ENCODE measurements at regions not wholly inside any gene's neighbourhood (a gene's known extent, or its start where the extent isn't known, plus 50 kb on each side); places are given as distances from the start of the nearest gene placed in this dataset.

DNA sequence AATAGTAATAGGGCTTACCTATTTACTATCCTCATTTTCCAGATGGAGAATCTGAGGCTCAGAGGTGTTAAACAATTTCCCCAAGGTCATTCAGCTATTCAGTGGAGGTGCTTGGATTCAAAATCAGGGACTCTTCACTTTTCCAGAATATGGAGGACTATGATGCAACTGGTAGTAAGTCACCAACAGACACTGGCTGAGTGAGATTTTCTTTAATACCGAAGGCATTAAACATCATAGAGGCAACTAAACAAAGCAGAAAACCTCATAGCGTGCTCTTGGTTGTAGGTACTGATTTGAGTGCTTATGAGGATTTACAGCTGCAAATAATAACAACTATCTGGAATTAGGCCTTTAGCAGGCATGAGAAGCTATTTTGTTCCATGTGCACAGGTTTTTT lies 134.4 kb downstream of the DLEU7 start:
- no peak overlapping the region for H3K4me3 ChIP-seq
- H3K27ac ChIP-seq: no peak overlapping the region
- no peak for DNase-seq
- intact Hi-C loops (cut with DNase I; ENCODE audit: low total_unique reads): no loop called here
- H3K36me3 ChIP-seq: no peaks in the 10 kb centered on the region
- TF ChIP-seq POLR2AphosphoS5 (IDR thresholded peaks at IDR 0.05): no peak
- TF ChIP-seq EP300 (IDR thresholded peaks at IDR 0.05): no peak
- 93 to 100% (median 96%) methylated on average over 2 of the region's 2 CpGs for WGBS, 5 donors
- no peaks in the 10 kb centered on the region for H3K27me3 ChIP-seq
- H3K4me1 ChIP-seq: peaks cover 0 to 19% (median 3%) of the 10 kb centered on the region in 4 donors
- H3K9me3 ChIP-seq: no peaks in the 10 kb centered on the region

DNA sequence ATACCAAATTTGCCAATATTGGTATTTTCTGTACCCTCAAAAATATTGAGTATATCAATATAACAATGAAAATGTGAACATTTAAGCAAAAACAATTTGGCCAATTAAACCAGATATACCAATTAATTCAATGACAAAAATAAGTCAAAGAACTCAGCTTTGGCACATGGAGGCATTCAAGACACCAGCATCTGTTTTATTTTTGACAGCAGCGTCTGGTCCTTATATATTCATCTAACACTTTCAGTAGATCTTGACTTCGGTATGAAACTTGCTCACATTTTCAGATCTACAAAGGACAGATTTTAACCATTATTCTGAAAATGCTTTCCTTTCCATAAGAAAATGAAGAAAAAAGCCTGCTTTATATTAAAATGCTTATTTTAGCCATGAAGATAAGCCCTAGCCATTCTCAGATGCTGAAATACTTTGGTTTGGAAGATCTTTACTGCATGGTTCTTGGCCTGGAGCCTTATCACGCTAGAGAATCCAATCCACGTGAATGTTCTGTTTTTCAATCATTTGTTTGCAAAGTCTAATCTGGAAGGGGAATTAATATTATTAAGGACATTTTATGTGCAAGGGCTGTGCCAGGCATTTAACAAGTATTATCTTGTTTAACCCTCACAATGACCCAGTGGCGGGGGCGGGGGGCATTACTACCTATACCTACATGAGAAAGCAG lies 132.2 kb downstream of the DLEU7 start:
- 43 to 68% (median 60%) methylated on average over 6 of the region's 6 CpGs for WGBS, 5 donors
- peaks cover 0 to 24% (median 3%) of the 10 kb centered on the region in 4 donors for H3K4me1 ChIP-seq
- intact Hi-C loops (cut with DNase I; ENCODE audit: low total_unique reads): no loop called here

DNA sequence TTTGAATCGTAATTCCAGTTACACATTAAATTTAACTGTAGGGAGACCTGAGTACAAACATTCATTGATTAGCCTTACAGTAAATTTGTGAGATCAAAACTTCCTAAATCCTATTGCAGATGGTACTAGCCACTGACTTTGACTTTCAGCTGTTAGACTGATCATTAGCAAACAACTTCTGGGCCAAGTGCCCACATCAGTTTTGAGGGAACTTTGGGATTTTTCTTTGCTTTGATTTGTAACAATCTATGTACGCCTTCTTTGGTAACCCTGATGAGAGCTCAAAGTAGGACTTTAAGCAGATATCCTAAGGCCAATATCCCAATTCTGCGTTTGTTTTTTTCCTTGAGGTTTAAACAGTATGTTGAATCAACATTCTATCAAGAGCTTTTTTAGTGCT lies 131.5 kb downstream of the DLEU7 start:
- H3K27me3 ChIP-seq: no peaks in the 10 kb centered on the region
- WGBS, 5 donors: 62 to 76% (median 70%) methylated on average over 3 of the region's 3 CpGs
- DNase-seq: no peak
- no peaks in the 10 kb centered on the region for H3K36me3 ChIP-seq
- H3K4me3 ChIP-seq: no peak overlapping the region
- no peak overlapping the region for H3K27ac ChIP-seq
- H3K4me1 ChIP-seq: peaks cover 0 to 24% (median 3%) of the 10 kb centered on the region in 4 donors
- no peaks in the 10 kb centered on the region for H3K9me3 ChIP-seq
- TF ChIP-seq EP300 (IDR thresholded peaks at IDR 0.05) (no peak), POLR2A (IDR thresholded peaks at IDR 0.05) (no peak)
- intact Hi-C loops (cut with DNase I; ENCODE audit: low total_unique reads): no loop called here

More for the DNA sequence above, 132.2 kb downstream of the DLEU7 start:
- TF ChIP-seq EP300 (IDR thresholded peaks at IDR 0.05) (no peak), POLR2AphosphoS5 (IDR thresholded peaks at IDR 0.05) (no peak), POLR2A (IDR thresholded peaks at IDR 0.05) (no peak)
- TF ChIP-seq, protein P1, sequence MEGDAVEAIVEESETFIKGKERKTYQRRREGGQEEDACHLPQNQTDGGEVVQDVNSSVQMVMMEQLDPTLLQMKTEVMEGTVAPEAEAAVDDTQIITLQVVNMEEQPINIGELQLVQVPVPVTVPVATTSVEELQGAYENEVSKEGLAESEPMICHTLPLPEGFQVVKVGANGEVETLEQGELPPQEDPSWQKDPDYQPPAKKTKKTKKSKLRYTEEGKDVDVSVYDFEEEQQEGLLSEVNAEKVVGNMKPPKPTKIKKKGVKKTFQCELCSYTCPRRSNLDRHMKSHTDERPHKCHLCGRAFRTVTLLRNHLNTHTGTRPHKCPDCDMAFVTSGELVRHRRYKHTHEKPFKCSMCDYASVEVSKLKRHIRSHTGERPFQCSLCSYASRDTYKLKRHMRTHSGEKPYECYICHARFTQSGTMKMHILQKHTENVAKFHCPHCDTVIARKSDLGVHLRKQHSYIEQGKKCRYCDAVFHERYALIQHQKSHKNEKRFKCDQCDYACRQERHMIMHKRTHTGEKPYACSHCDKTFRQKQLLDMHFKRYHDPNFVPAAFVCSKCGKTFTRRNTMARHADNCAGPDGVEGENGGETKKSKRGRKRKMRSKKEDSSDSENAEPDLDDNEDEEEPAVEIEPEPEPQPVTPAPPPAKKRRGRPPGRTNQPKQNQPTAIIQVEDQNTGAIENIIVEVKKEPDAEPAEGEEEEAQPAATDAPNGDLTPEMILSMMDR (IDR thresholded peaks at IDR 0.05): no peak
- Histone ChIP-seq H3K36me3 (no peaks in the 10 kb centered on the region), H3K27ac (no peak overlapping the region), H3K27me3 (no peaks in the 10 kb centered on the region), H3K4me3 (no peak overlapping the region), H3K9me3 (no peaks in the 10 kb centered on the region)
- no peak for DNase-seq

DNA sequence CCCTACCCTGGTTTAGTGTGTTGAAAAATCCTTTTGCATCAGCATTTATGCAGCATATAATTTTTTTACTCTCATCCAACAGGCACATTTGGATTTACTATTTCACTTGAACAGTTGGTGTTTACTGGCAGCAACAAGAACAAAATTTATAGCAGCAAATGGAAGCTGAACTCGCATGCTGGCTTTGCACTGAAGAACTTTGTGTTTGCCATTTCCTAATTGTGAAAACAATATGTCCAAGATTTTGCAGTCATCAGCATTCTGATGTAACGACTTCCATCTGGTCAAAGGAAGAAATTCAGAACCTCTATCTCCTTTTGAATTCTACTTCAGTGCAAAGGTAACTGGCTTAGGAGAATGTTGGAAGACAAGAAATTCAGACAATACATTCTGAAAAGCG lies 131.0 kb downstream of the DLEU7 start:
- Histone ChIP-seq H3K27me3 (no peaks in the 10 kb centered on the region), H3K27ac (no peak overlapping the region), H3K9me3 (no peaks in the 10 kb centered on the region), H3K36me3 (no peaks in the 10 kb centered on the region), H3K4me1 (peaks cover 0 to 24% (median 3%) of the 10 kb centered on the region in 4 donors), H3K4me3 (no peak overlapping the region)
- WGBS, 5 donors: 65 to 82% (median 72%) methylated on average over 3 of the region's 3 CpGs
- no peak for TF ChIP-seq POLR2AphosphoS5 (IDR thresholded peaks at IDR 0.05)
- intact Hi-C loops (cut with DNase I; ENCODE audit: low total_unique reads): no loop called here
- DNase-seq: no peak

DNA sequence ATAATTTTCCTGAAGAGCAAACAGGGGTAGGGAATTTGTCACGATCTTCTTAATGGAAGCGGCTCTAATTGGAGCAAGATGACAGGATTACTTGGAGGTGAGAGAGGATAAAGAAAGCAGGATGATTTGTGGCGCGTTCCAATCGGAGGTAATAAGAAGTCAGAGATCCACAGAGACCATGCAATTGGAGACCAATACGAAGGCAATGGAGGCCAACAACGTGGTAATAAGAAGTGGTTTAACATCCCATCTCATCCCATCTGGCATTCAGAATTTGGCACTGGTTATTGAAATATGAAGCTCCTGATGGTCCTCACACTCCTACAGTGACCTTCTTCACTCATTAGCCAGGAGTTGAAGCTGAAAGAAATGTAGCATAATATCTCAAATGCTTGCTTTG lies 130.6 kb downstream of the DLEU7 start:
- WGBS, 5 donors: 88 to 95% (median 90%) methylated on average over 7 of the region's 7 CpGs
- Histone ChIP-seq H3K4me1 (peaks cover 0 to 24% (median 3%) of the 10 kb centered on the region in 4 donors), H3K36me3 (no peaks in the 10 kb centered on the region), H3K27ac (no peak overlapping the region), H3K27me3 (no peaks in the 10 kb centered on the region), H3K9me3 (no peaks in the 10 kb centered on the region), H3K4me3 (no peak overlapping the region)
- DNase-seq: no peak
- intact Hi-C loops (cut with DNase I; ENCODE audit: low total_unique reads): no loop called here
- TF ChIP-seq EP300 (IDR thresholded peaks at IDR 0.05) (no peak), POLR2AphosphoS5 (IDR thresholded peaks at IDR 0.05) (no peak), POLR2A (IDR thresholded peaks at IDR 0.05) (no peak)
- TF ChIP-seq, protein P1 (IDR thresholded peaks at IDR 0.05): no peak
